HAP-1 (cell line): ENCODE measurements at regions not wholly inside any gene's neighbourhood (a gene's known extent, or its start where the extent isn't known, plus 50 kb on each side); places are given as distances from the start of the nearest gene placed in this dataset.

Experiments
- DNase-seq, 2 experiments: peaks; one replicate each; pipeline ENCODE4 v3.0.0-alpha.2; 2016 to 2020; ENCODE audit warnings: low spot score in 2 of 2
- H3K27me3 ChIP-seq: fragments of 250-450 bp; sonication (Bioruptor Pico); 2 replicates; pipeline ENCODE4 v1.5.1; 2020; ENCODE audit warnings: low read depth, mild to moderate bottlenecking, moderate library complexity
- H3K36me3 ChIP-seq: fragments of 250-450 bp; sonication (Bioruptor Pico); replicated peaks from 2 replicates; pipeline ENCODE4 v1.5.1; 2020; ENCODE audit warnings: mild to moderate bottlenecking
- H3K4me1 ChIP-seq: fragments of 250-450 bp; sonication (Bioruptor Pico); 2 replicates; pipeline ENCODE4 v1.5.1; 2020; ENCODE audit warnings: mild to moderate bottlenecking
- H3K4me3 ChIP-seq: fragments of 250-450 bp; sonication (Bioruptor Pico); 2 replicates; pipeline ENCODE4 v1.5.1; 2020; ENCODE audit warnings: mild to moderate bottlenecking, moderate library complexity
- H3K9me3 ChIP-seq: fragments of 250-450 bp; sonication (Bioruptor Pico); 2 replicates; pipeline ENCODE4 v1.5.1; 2020; ENCODE audit warnings: mild to moderate bottlenecking, moderate library complexity
- in situ Hi-C: fragments of 300-500 bp; cut with MboI; formaldehyde crosslinking; loops from 3 replicates; pipeline ENCODE4 v1.14.3; 2020; ENCODE audit warnings: low sequenced_read_pairs, inconsistent platforms, mixed read lengths

DNA sequence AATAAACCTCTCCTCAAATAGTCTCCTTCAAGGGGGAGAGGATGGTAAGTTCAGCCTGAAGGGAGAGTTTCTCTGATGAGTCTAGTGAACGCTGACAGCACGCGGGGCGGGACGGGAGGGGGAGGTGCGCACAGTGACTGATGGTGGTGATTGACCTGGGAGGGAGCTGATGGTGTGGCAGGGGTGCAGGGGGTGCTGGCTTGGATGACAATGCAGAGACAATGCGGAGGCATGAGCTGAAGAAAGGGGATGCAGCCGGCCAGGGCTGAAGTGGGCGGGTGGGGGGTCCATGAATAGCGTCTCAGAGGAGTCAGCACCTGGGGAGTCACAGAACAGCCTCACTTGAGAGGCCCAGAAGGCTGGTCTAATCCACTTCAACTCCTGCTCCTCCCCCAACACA, 142.5 kb upstream of the PJA1 start:
- H3K27me3 ChIP-seq, result no peaks in the 10 kb centered on the region
- DNase-seq, result no peak
- peaks cover 20% of the 10 kb centered on the region for H3K4me1 ChIP-seq
- H3K9me3 ChIP-seq, result no peaks in the 10 kb centered on the region
- no peaks in the 10 kb centered on the region for H3K36me3 ChIP-seq
- in situ Hi-C loops, result no loop called here
- H3K4me3 ChIP-seq, result no peak overlapping the region

DNA sequence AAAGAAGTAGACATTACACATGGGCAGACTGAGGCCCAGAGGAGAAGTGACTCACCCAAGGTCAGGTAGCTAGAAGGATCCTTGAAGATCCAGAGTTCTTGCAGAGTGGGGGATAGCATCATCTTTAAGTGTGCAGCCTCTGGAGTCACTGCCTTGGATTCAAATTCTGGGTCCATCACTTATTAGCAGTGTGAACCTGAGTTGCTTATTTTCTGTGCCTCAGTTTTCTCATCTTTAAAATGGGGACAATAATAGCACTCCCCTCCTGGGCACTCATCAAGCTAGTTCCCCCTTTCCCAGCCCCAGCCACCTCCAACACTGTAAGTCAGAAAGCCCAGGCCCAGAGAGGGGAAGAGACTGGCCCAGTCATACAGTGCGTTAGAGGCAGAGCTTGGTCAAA, 141.8 kb upstream of the PJA1 start:
- H3K4me1 ChIP-seq, result peaks cover 20% of the 10 kb centered on the region
- H3K4me3 ChIP-seq, result no peak overlapping the region
- H3K9me3 ChIP-seq, result no peaks in the 10 kb centered on the region
- no peaks in the 10 kb centered on the region for H3K36me3 ChIP-seq
- DNase-seq, result peak in 1 of 2 experiments; percentile 1
- H3K27me3 ChIP-seq, result no peaks in the 10 kb centered on the region
- in situ Hi-C loops, result no loop called here

DNA sequence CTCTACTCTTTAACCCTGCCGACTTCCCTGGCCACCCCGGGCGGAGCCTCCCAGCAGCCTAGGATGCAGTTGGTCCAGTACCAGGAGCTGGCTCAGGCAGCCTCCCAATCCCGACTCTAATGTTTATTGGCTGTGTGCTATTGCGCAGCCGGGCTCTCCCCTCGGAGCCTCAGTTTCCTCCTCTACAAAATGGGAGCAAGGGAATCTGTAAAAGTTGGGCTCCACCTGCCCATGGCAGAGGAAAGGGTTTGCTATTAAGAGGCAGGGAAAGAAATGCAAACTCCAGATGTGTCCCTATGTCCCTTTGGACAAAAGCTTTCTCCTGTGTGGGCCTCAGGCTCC, 140.8 kb upstream of the PJA1 start:
- in situ Hi-C loops, result no loop called here
- no peak for DNase-seq

DNA sequence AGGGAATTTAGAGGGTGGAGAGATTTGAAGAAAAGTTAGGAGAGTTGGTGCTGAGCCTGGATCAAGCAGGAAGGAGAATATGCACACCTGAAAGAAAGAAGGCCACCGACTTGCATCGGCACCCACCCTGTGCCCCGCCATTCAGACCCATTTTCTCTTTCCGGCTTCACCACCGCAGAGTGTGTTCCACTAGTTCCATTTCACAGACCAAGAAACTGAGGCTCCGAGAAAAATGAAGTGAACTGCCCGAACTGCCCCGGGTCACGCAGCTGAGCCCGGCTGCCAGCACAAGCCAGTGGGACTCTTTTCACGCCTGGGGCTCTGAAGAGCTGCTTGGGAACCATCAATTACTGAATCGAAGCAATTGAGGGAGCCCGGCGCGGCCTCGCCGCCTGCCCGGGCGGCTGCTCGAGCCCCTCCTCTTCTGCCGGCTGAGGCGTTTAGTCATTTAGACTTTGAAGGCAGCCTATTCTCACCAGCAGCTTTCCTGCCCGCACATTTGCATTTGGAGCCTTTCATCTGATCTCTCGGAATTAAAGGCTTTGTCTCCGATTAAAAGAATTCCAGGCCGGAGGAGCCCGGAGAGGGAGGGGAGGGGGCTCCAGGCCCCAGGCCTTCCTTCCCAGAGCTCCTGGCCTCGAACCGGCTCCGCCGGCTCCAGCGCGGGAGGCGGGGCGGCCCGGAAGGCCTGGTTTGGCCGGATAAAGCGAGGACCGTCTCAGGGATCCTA, 140.2 kb upstream of the PJA1 start:
- Histone ChIP-seq H3K27me3 (no peaks in the 10 kb centered on the region), H3K4me1 (peaks cover 20% of the 10 kb centered on the region), H3K4me3 (no peak overlapping the region), H3K36me3 (no peaks in the 10 kb centered on the region), H3K9me3 (no peaks in the 10 kb centered on the region)
- in situ Hi-C loops, result no loop called here
- DNase-seq, result peak; percentile 84 to 88

More for the DNA sequence above, 140.8 kb upstream of the PJA1 start:
- H3K27me3 ChIP-seq, result no peaks in the 10 kb centered on the region
- no peaks in the 10 kb centered on the region for H3K36me3 ChIP-seq
- no peaks in the 10 kb centered on the region for H3K9me3 ChIP-seq
- H3K4me3 ChIP-seq, result no peak overlapping the region
- peaks cover 20% of the 10 kb centered on the region for H3K4me1 ChIP-seq

DNA sequence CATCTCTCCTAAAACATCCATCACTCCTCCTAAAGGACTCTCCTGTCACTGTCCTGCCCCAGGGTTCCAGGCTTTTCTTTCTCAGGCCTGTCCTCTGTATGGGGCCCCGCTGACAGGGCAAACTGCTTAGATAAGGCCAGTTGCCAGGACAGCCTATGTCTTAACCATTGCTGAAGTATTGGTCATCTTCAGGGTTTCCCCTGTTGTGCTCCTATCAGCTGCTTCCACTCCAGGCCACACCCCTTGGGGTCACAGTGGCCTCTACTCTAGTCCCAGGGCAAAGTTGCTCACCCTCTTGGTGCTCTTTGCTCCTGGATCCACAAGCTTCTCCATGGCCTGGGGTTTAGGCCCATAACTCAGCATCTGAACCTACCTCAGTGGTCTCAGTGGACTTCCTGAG, 138.0 kb upstream of the PJA1 start:
- DNase-seq, result no peak
- H3K36me3 ChIP-seq, result no peaks in the 10 kb centered on the region
- in situ Hi-C loops, result no loop called here
- no peaks in the 10 kb centered on the region for H3K9me3 ChIP-seq
- H3K27me3 ChIP-seq, result no peaks in the 10 kb centered on the region
- H3K4me3 ChIP-seq, result no peak overlapping the region
- peaks cover 20% of the 10 kb centered on the region for H3K4me1 ChIP-seq

DNA sequence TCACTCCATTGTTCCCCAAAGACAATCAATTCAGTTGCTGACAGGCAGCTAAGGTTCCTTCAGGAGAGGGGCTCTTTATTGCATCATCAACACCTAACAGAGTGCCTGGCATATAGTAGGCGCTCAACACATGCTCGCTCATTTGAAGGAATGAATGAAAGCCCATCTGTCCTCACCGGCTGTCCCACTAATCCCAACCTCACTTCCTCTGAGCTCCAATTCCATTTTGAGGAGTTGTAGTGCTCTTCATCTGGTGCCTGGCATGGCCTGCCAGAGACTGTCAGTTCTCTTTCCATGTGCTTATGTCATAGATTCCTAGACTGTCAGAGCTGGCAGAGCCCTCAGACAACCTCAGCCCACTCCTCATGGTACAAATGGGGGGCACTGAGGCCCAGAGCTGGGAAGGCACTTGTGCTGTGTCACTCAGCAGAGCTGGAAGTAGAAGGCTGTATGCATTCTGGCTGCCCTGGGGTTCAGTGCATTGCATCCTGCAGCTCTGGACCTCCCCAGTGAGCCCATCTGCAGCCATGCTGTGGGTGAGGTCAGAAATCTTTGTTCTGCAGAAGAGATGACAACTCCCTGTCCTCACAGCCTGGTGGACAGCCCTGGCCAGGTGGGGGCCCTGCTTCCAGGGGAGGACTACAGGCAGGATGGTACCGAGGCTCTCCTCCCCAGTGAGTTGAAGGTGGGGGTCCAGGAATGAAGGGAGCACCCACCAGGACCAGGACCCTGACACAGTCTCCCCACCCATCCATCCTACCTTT, 134.9 kb upstream of the PJA1 start:
- H3K4me1 ChIP-seq, result peaks cover 10% of the 10 kb centered on the region
- no peaks in the 10 kb centered on the region for H3K36me3 ChIP-seq
- in situ Hi-C loops, result loop anchor here (25.0 kb wide), 2 partner anchors 788 to 1113 kb away; no protein-coding TSS in a partner anchor
- no peak overlapping the region for H3K4me3 ChIP-seq
- H3K27me3 ChIP-seq, result no peaks in the 10 kb centered on the region
- H3K9me3 ChIP-seq, result no peaks in the 10 kb centered on the region
- no peak for DNase-seq

DNA sequence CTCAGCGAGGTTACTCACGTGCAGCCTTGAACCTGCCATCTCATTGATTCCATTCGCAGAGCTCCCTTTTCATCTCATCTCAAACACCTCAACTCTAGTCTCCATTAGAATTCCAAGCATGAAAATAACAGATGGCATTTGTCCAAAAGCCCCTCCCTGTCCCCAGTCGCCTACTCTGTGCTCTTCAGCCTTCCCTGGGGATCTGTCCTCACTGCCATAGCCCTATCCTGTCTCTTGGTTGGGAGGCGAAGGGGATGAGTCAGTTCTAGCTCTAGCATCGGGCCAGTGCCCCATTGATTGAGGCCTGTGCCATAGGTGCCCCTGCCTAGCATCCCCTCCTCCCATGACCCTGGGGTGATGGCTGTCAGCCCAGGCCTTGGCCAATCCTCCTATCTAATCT, 134.0 kb upstream of the PJA1 start:
- no peak overlapping the region for H3K4me3 ChIP-seq
- no peaks in the 10 kb centered on the region for H3K36me3 ChIP-seq
- no peaks in the 10 kb centered on the region for H3K27me3 ChIP-seq
- in situ Hi-C loops, result loop anchor here (25.0 kb wide), 2 partner anchors 787 to 1112 kb away; no protein-coding TSS in a partner anchor
- no peak for DNase-seq
- peaks cover 10% of the 10 kb centered on the region for H3K4me1 ChIP-seq
- H3K9me3 ChIP-seq, result no peaks in the 10 kb centered on the region

DNA sequence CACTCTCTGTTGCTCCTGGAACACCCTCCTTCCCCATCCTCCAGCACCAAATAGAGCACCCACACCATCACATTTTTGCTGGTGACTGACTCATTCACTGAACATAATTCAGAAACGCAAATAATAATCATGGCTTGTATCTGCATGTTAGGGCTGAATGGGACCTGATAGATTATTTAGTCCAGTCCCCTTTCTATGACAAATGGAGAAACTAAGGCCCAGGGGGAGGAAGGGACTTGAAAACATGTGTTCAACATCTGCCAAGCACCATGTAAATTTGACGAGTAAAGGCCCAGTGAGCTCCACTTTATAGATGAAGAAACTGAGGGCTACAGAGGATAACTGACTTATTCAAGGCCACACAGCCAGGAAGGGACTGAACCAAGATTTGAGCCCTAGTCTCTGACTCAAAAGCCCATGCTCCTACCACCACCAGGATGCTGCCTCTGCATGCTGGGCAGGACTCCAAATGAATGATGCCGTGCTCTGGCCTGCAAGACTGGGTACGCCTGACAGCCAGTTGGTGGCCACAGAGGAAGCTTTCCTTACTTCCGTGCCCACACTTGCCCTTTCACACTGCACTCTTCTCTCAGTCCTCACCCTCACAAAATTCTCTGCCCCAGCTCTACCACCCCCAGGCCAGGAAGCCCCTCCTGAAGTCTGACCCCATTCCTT, 133.3 kb upstream of the PJA1 start:
- H3K4me3 ChIP-seq, result no peak overlapping the region
- H3K36me3 ChIP-seq, result no peaks in the 10 kb centered on the region
- H3K9me3 ChIP-seq, result no peaks in the 10 kb centered on the region
- DNase-seq, result no peak
- peaks cover 10% of the 10 kb centered on the region for H3K4me1 ChIP-seq
- H3K27me3 ChIP-seq, result no peaks in the 10 kb centered on the region
- in situ Hi-C loops, result loop anchor here (25.0 kb wide), 2 partner anchors 786 to 1111 kb away; no protein-coding TSS in a partner anchor

DNA sequence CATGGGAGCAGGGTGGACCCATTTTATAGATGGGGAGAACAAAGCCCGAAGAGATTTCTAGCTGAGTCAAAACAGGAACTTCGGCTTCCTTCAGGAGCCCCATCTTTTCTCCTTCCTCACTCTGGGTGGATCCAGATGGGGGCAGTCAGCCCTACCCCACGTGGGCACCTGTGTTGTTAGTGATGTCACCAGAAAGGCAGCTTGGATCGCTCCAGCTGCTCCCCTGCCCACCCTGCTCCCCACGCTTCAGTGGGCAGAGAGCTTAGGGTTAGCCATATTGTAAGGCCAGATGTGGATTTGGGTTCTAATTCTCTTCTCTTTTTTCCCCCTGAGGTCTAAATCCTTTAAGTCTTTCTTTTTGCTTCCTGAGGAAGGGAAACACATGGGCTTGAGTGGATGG, 132.3 kb upstream of the PJA1 start:
- no peak for DNase-seq
- Histone ChIP-seq H3K36me3 (no peaks in the 10 kb centered on the region), H3K4me3 (no peak overlapping the region), H3K9me3 (no peaks in the 10 kb centered on the region), H3K27me3 (no peaks in the 10 kb centered on the region), H3K4me1 (peaks cover 10% of the 10 kb centered on the region)
- in situ Hi-C loops, result loop anchor here (25.0 kb wide), 2 partner anchors 785 to 1110 kb away; no protein-coding TSS in a partner anchor

DNA sequence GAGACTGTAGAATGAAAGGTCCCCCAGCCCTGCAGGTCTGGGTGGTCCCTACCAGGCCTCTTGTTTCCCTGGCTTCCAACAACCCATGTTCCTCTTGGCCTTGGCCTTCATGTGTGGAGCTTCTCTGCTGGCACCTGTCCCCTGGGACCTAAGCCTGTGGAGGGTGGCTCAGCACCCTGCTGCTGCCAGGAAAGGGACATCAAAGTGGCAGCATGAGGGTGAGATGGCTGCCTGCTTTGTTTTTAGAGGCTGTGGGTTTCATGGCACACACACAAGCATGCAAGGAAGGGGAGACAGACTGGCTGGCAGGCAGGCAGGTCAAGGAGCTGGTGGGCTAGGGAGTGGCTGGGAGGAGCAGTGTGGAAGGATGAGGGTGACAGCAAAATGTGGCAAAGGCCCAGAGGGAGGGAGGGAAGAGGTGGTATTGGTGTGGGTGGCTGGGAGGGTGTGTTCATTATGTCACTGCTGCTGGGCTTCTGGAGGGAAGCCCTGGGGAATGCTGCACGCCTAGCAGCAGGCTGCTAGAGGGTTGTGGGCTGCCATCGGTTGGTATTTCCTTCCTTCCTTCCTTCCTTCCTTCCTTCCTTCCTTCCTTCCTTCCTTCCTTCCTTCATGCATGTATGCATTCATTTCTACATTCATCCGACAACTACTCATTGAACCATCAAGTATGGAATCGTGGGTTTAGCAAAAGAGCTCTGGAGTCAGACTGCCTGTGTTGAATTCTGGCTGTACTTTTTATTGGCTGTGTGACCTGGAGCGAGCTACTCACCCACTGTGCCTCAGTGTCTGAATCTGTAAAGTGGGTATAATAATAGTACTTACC, 128.7 kb upstream of the PJA1 start:
- in situ Hi-C loops, result loop anchor here (25.0 kb wide), 2 partner anchors 782 to 1107 kb away; no protein-coding TSS in a partner anchor
- H3K36me3 ChIP-seq, result no peaks in the 10 kb centered on the region
- H3K4me3 ChIP-seq, result no peak overlapping the region
- H3K4me1 ChIP-seq, result peaks cover 10% of the 10 kb centered on the region
- H3K9me3 ChIP-seq, result no peaks in the 10 kb centered on the region
- H3K27me3 ChIP-seq, result no peaks in the 10 kb centered on the region
- DNase-seq, result no peak

DNA sequence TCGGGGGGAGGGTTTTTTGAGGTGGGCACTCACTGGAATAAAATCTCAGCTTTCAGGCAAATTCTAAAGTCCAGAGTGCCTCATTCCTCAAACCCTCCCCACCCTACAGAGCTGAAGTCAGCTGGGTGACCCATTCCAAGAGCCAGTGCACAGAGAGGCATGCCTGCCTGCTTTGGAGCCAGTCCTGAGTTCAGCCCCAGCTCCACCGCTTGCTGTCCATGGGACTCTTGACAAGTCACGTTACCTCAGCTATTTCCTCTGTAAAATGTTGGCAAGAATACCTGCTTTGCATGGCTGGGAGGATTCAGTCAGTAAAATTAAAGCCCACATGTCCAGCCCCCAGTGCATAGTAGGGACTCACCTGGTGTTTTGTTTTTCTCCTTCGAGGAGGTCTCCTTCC, 125.9 kb upstream of the PJA1 start:
- Histone ChIP-seq H3K27me3 (no peaks in the 10 kb centered on the region), H3K4me1 (peaks cover 13% of the 10 kb centered on the region), H3K4me3 (no peak overlapping the region), H3K9me3 (no peaks in the 10 kb centered on the region), H3K36me3 (no peaks in the 10 kb centered on the region)
- in situ Hi-C loops, result loop anchor here (25.0 kb wide), 2 partner anchors 779 to 1104 kb away; no protein-coding TSS in a partner anchor
- no peak for DNase-seq

DNA sequence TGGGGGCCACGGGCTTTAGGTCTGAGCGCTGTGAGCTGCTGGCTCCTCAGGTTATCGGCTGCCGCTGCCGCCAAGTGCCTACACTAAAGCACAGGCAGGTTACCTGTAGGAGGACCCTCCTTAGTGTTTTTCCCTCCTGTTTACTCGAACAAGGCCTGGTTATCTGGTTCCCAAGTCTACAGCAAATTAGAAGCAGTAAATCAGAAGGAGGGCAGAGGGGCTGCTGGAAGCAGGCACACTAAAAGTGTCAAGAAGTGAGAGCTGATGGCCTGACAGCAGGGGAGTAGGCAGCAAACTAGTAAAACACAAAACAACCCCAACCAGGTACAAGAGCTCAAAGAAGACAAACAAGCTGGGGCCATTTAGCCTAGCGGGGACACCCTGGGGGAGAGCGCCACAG, 125.0 kb upstream of the PJA1 start:
- H3K27me3 ChIP-seq, result no peaks in the 10 kb centered on the region
- H3K4me3 ChIP-seq, result no peak overlapping the region
- DNase-seq, result no peak
- no peaks in the 10 kb centered on the region for H3K9me3 ChIP-seq
- H3K4me1 ChIP-seq, result peaks cover 12% of the 10 kb centered on the region
- H3K36me3 ChIP-seq, result no peaks in the 10 kb centered on the region
- in situ Hi-C loops, result loop anchor here (25.0 kb wide), 2 partner anchors 778 to 1103 kb away; no protein-coding TSS in a partner anchor

DNA sequence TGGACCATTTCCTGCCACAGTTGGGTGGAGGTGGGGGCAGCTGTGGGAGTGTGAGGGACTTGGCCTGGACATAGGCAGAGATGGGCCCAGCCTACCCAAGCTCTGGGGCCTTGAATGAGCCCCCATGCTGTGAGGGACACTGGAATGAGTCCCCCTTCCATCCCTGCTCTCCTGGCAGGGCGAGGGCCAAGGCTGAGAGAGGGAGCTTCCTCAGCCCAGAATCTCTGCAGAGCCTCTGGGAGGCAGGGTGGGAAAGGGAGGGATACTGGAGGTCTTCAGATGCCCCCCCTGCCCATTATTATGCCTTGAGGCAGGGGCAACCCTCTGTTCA, 124.5 kb upstream of the PJA1 start:
- no peaks in the 10 kb centered on the region for H3K36me3 ChIP-seq
- H3K4me3 ChIP-seq, result no peak overlapping the region
- H3K27me3 ChIP-seq, result no peaks in the 10 kb centered on the region
- H3K9me3 ChIP-seq, result no peaks in the 10 kb centered on the region
- H3K4me1 ChIP-seq, result peaks cover 17% of the 10 kb centered on the region
- in situ Hi-C loops, result loop anchor here (25.0 kb wide), 2 partner anchors 777 to 1102 kb away; no protein-coding TSS in a partner anchor
- no peak for DNase-seq
